NCI-H146 (cell line): ENCODE measurements at regions not wholly inside any gene's neighbourhood (a gene's known extent, or its start where the extent isn't known, plus 50 kb on each side); places are given as distances from the start of the nearest gene placed in this dataset.
A peak's percentile ranks its signal among the peaks of the same experiment; 100 is the strongest.
"Not testable (repeated sequence)": the region's sequence is repeated elsewhere in the genome, so short reads cannot be mapped to it uniquely, and the experiment has no call there.

Experiments used
- DNase-seq: peaks from one replicate; lab custom pipeline; 2025; lab: John Stamatoyannopoulos, UW

GRCh38 chr1:80212948-80213347 lies 1206.4 kb upstream of the ADGRL4 start:
- DNase-seq, result no peak

GRCh38 chr1:80211691-80212380 lies 1205.3 kb upstream of the ADGRL4 start:
- no peak for DNase-seq

- DNase-seq, result no peak
These were observed 1195.6 kb upstream of the ADGRL4 start for GRCh38 chr1:80202118-80202517.

- DNase-seq, result no peak
These were observed 1187.7 kb upstream of the ADGRL4 start for GRCh38 chr1:80194221-80194620.

- DNase-seq, result no peak
These were observed 1174.9 kb upstream of the ADGRL4 start for GRCh38 chr1:80181418-80181817.

GRCh38 chr1:80171631-80172030 lies 1165.1 kb upstream of the ADGRL4 start:
- no peak for DNase-seq

- no peak for DNase-seq
These were observed 1164.4 kb upstream of the ADGRL4 start for GRCh38 chr1:80170811-80171485.

- no peak for DNase-seq
These were observed 1157.6 kb upstream of the ADGRL4 start for GRCh38 chr1:80164150-80164549.

- DNase-seq, result no peak
These were observed 1157.2 kb upstream of the ADGRL4 start for GRCh38 chr1:80163686-80164085.

GRCh38 chr1:80158771-80159170 lies 1152.2 kb upstream of the ADGRL4 start:
- no peak for DNase-seq

- no peak for DNase-seq
These were observed 1151.7 kb upstream of the ADGRL4 start for GRCh38 chr1:80158266-80158665.

GRCh38 chr1:80155371-80155770 lies 1148.8 kb upstream of the ADGRL4 start:
- no peak for DNase-seq

- no peak for DNase-seq
These were observed 1147.6 kb upstream of the ADGRL4 start for GRCh38 chr1:80154176-80154575.

- no peak for DNase-seq
These were observed 1147.2 kb upstream of the ADGRL4 start for GRCh38 chr1:80153762-80154161.

GRCh38 chr1:80143361-80143760 lies 1136.8 kb upstream of the ADGRL4 start:
- DNase-seq, result no peak

GRCh38 chr1:80137946-80138602 lies 1131.5 kb upstream of the ADGRL4 start:
- DNase-seq, result not testable (repeated sequence)

GRCh38 chr1:80113168-80114038 lies 1106.9 kb upstream of the ADGRL4 start:
- DNase-seq, result no peak

- no peak for DNase-seq
These were observed 1094.6 kb upstream of the ADGRL4 start for GRCh38 chr1:80101159-80101558.

- no peak for DNase-seq
These were observed 1093.2 kb upstream of the ADGRL4 start for GRCh38 chr1:80099713-80100112.

- no peak for DNase-seq
These were observed 1078.5 kb upstream of the ADGRL4 start for GRCh38 chr1:80085067-80085466.

- peak; percentile 1 for DNase-seq
These were observed 1077.4 kb upstream of the ADGRL4 start for GRCh38 chr1:80083892-80084291.

- no peak for DNase-seq
These were observed 1069.9 kb upstream of the ADGRL4 start for GRCh38 chr1:80076469-80076868.
